SK-N-SH (cell line): ENCODE measurements at regions not wholly inside any gene's neighbourhood (a gene's known extent, or its start where the extent isn't known, plus 50 kb on each side); places are given as distances from the start of the nearest gene placed in this dataset.

Source experiments
- CTCF ChIA-PET: fragments of 300-600, 350-600 bp; formaldehyde crosslinking; extraction: SDS; loops from one replicate; lab custom pipeline; 2021; lab: Yijun Ruan, JAX
- POLR2A ChIA-PET: fragments of 350-600 bp; sonication (Branson Sonifier 250); formaldehyde crosslinking; extraction: SDS; loops from one replicate; lab custom pipeline; 2020; ENCODE audit warnings: antibody characterized with exemption, inconsistent platforms; lab: Yijun Ruan, JAX
- DNase-seq: peaks from one replicate; pipeline ENCODE4 v3.0.0; 2012
- H2AFZ ChIP-seq: fragments of 200-600 bp; sonication (generic); 2 replicates; pipeline ENCODE4 v1.8.1; 2016; ENCODE audit warnings: antibody characterized with exemption, mild to moderate bottlenecking, low read depth
- H3F3A ChIP-seq: fragments of 200-600 bp; sonication (generic); replicated peaks from 2 replicates; pipeline ENCODE3; 2016; ENCODE audit warnings: antibody characterized with exemption, mild to moderate bottlenecking; ENCODE audit not compliant: insufficient read depth
- H3K27ac ChIP-seq, 2 experiments: fragments of 200-500 bp in 1 of 2; fragments of 200-600 bp in 1 of 2; sonication (Bioruptor generic) in 1 of 2; sonication (generic), shearing (Covaris generic) in 1 of 2; 2 replicates each; pipeline versions ENCODE4 v1.5.1 to v1.6.1; 2014 to 2016; ENCODE audit warnings: low read depth in 2 of 2, inconsistent platforms in 1 of 2, low read length in 1 of 2, mild to moderate bottlenecking in 1 of 2, mixed read lengths in 1 of 2
- H3K27me3 ChIP-seq: fragments of 200-600 bp; sonication (generic), shearing (Covaris generic); 2 replicates; pipeline ENCODE4 v1.6.1; 2016; ENCODE audit warnings: mixed run types; ENCODE audit not compliant: insufficient read depth
- H3K36me3 ChIP-seq, 2 experiments: fragments of 200-500 bp in 1 of 2; fragments of 200-600 bp in 1 of 2; sonication (Bioruptor generic) in 1 of 2; sonication (generic) in 1 of 2; replicated peaks in 1 of 2; 2 replicates each; pipeline versions ENCODE3 to v1.5.1; 2014 to 2016; ENCODE audit warnings: low read length in 1 of 2, mild to moderate bottlenecking in 1 of 2; ENCODE audit not compliant: insufficient read depth in 2 of 2, control insufficient read depth in 1 of 2
- H3K4me1 ChIP-seq, 2 experiments: fragments of 200-500 bp in 1 of 2; fragments of 200-600 bp in 1 of 2; sonication (Bioruptor generic) in 1 of 2; sonication (generic), shearing (Covaris generic) in 1 of 2; 2 replicates each; pipeline versions ENCODE4 v1.5.1 to v1.6.1; 2014 to 2016; ENCODE audit warnings: low read depth in 1 of 2, low read length in 1 of 2, mixed run types in 1 of 2; ENCODE audit not compliant: insufficient read depth in 2 of 2, control insufficient read depth in 1 of 2
- H3K4me2 ChIP-seq: fragments of 200-600 bp; sonication (generic), shearing (Covaris generic); 2 replicates; pipeline ENCODE4 v1.6.1; 2017; ENCODE audit warnings: mixed run types
- H3K4me3 ChIP-seq, 2 experiments: fragments of 200-500 bp in 1 of 2; fragments of 200-600 bp in 1 of 2; sonication (Bioruptor generic) in 1 of 2; sonication (generic), shearing (Covaris generic) in 1 of 2; 2 replicates each; pipeline versions ENCODE4 v1.5.1 to v1.8.1; 2014 to 2016; ENCODE audit warnings: low read depth in 2 of 2, inconsistent platforms in 1 of 2, low read length in 1 of 2, mild to moderate bottlenecking in 1 of 2, mixed read lengths in 1 of 2, moderate library complexity in 1 of 2
- H3K79me2 ChIP-seq: fragments of 200-600 bp; sonication (generic); 2 replicates; pipeline ENCODE4 v1.8.1; 2017; ENCODE audit warnings: mild to moderate bottlenecking; ENCODE audit not compliant: insufficient read depth
- H3K9ac ChIP-seq: fragments of 200-600 bp; sonication (generic); 2 replicates; pipeline ENCODE4 v1.6.1; 2017; ENCODE audit warnings: mixed run types
- H3K9me2 ChIP-seq: fragments of 200-600 bp; sonication (generic); 2 replicates; pipeline ENCODE4 v1.6.1; 2017; ENCODE audit warnings: mixed run types
- H3K9me3 ChIP-seq: fragments of 200-600 bp; sonication (generic); 2 replicates; pipeline ENCODE4 v1.6.1; 2017; ENCODE audit warnings: mixed run types, mild to moderate bottlenecking, moderate library complexity
- H4K20me1 ChIP-seq: fragments of 200-600 bp; sonication (generic); 2 replicates; pipeline ENCODE4 v1.6.1; 2017; ENCODE audit warnings: mild to moderate bottlenecking, mixed run types; ENCODE audit not compliant: insufficient read depth
- CHD2 ChIP-seq: fragments of 150-350 bp; IDR thresholded peaks from 2 replicates; pipeline ENCODE4 v1.6.1; 2018; ENCODE audit warnings: low read length; ENCODE audit not compliant: partially characterized antibody
- CTCF ChIP-seq: fragments of 200-600 bp; sonication (generic); IDR thresholded peaks from 2 replicates; pipeline ENCODE4 v1.6.1; 2017; ENCODE audit warnings: antibody characterized with exemption, mild to moderate bottlenecking, moderate library complexity
- ELF1 ChIP-seq: IDR thresholded peaks from 2 replicates; pipeline ENCODE4 v1.4.0; 2012
- EZH2phosphoT487 ChIP-seq: fragments of 200-600 bp; sonication (generic); IDR thresholded peaks from 2 replicates; pipeline ENCODE4 v1.6.1; 2017; ENCODE audit warnings: low read depth, mixed run types, mild to moderate bottlenecking, antibody characterized with exemption, moderate library complexity, borderline replicate concordance
- FOSL2 ChIP-seq: IDR thresholded peaks from 2 replicates; pipeline ENCODE4 v1.4.0; 2012; ENCODE audit warnings: low read depth, mild to moderate bottlenecking, moderate library complexity, borderline replicate concordance
- FOXM1 ChIP-seq: IDR thresholded peaks from 2 replicates; pipeline ENCODE4 v1.4.0; 2012; ENCODE audit warnings: low read depth, mild to moderate bottlenecking
- GABPA ChIP-seq: IDR thresholded peaks from 2 replicates; pipeline ENCODE4 v1.4.0; 2012; ENCODE audit warnings: low read depth, mild to moderate bottlenecking
- MAX ChIP-seq: IDR thresholded peaks from 2 replicates; pipeline ENCODE4 v1.4.0; 2012; ENCODE audit warnings: low read depth
- MEF2A ChIP-seq: IDR thresholded peaks from 2 replicates; pipeline ENCODE4 v1.4.0; 2012; ENCODE audit warnings: low read depth, borderline replicate concordance
- MXI1 ChIP-seq: IDR thresholded peaks from 2 replicates; pipeline ENCODE4 v1.6.1; 2012; ENCODE audit warnings: mild to moderate bottlenecking, low read depth, low read length, improper control_type of control experiment
- NRF1 ChIP-seq: IDR thresholded peaks from 2 replicates; pipeline ENCODE4 v1.6.1; 2012; ENCODE audit warnings: low read depth, mild to moderate bottlenecking, low read length
- POLR2AphosphoS5 ChIP-seq: IDR thresholded peaks from 2 replicates; pipeline ENCODE4 v1.6.1; 2012; ENCODE audit warnings: low read depth, low read length
- REST ChIP-seq: IDR thresholded peaks from 2 replicates; pipeline ENCODE4 v1.6.1; 2012; ENCODE audit warnings: mild to moderate bottlenecking, low read depth, low read length, moderate library complexity
- RXRA ChIP-seq: IDR thresholded peaks from 2 replicates; pipeline ENCODE4 v1.4.0; 2012; ENCODE audit warnings: low read depth, mild to moderate bottlenecking, borderline replicate concordance
- SIN3A ChIP-seq: IDR thresholded peaks from 2 replicates; pipeline ENCODE4 v1.6.1; 2012; ENCODE audit warnings: low read depth, mild to moderate bottlenecking, low read length, moderate library complexity, borderline replicate concordance
- TCF12 ChIP-seq: IDR thresholded peaks from 2 replicates; pipeline ENCODE4 v1.4.0; 2012
- USF1 ChIP-seq: IDR thresholded peaks from 2 replicates; pipeline ENCODE4 v1.4.0; 2012; ENCODE audit warnings: low read depth, borderline replicate concordance
- USF2 ChIP-seq: fragments of 150-350 bp; IDR thresholded peaks from 2 replicates; pipeline ENCODE4 v1.6.1; 2017; ENCODE audit warnings: antibody characterized with exemption, low read length, low read depth, borderline replicate concordance
- WGBS: methylation state at CpG from one replicate; pipeline ENCODE4 v1.1.6; 2017; ENCODE audit warnings: low lambda C conversion rate; 5-methylcytosine and 5-hydroxymethylcytosine counted together

- Histone ChIP-seq H3K9me3 (no peaks in the 10 kb centered on the region), H3F3A (no peaks in the 10 kb centered on the region), H3K4me1 (no peaks in the 10 kb centered on the region), H3K4me2 (no peak overlapping the region), H2AFZ (no peak overlapping the region), H3K9ac (no peak overlapping the region), H4K20me1 (no peaks in the 10 kb centered on the region), H3K79me2 (no peaks in the 10 kb centered on the region), H3K4me3 (no peak overlapping the region), H3K9me2 (no peaks in the 10 kb centered on the region), H3K36me3 (no peaks in the 10 kb centered on the region), H3K27me3 (no peaks in the 10 kb centered on the region), H3K27ac (no peak overlapping the region)
- no peak for DNase-seq
- 16% methylated on average over 3 of the region's 3 CpGs for WGBS
- TF ChIP-seq NRF1 = no peak
- no peak for TF ChIP-seq SIN3A
- no peak for TF ChIP-seq MEF2A
- no peak for TF ChIP-seq MXI1
- TF ChIP-seq RXRA = no peak
- TF ChIP-seq POLR2AphosphoS5 = no peak
- no peak for TF ChIP-seq FOXM1
- no peak for TF ChIP-seq CTCF
- TF ChIP-seq USF1 = no peak
- ChIA-PET CTCF (no interaction called here), POLR2A (no interaction called here)
These were observed 541.0 kb downstream of the ZWINT start for GRCh38 chr10:55820071-55820470.

- no peak overlapping the region for H3K4me2 ChIP-seq
- H3K4me3 ChIP-seq = no peak overlapping the region
- no peaks in the 10 kb centered on the region for H3K4me1 ChIP-seq
- H3K9me3 ChIP-seq = no peaks in the 10 kb centered on the region
- no peaks in the 10 kb centered on the region for H4K20me1 ChIP-seq
- H3K79me2 ChIP-seq = no peaks in the 10 kb centered on the region
- no peak overlapping the region for H2AFZ ChIP-seq
- ChIA-PET POLR2A (no interaction called here), CTCF (no interaction called here)
- 0% methylated on average over 1 of the region's 4 CpGs for WGBS
- H3K9me2 ChIP-seq = no peaks in the 10 kb centered on the region
- no peak overlapping the region for H3K27ac ChIP-seq
- no peak overlapping the region for H3K9ac ChIP-seq
- no peaks in the 10 kb centered on the region for H3F3A ChIP-seq
- H3K36me3 ChIP-seq = no peaks in the 10 kb centered on the region
- no peaks in the 10 kb centered on the region for H3K27me3 ChIP-seq
- DNase-seq = no peak
- no peak for TF ChIP-seq CHD2
- TF ChIP-seq REST = no peak
- TF ChIP-seq USF2 = no peak
- TF ChIP-seq TCF12 = no peak
- TF ChIP-seq RXRA = no peak
- TF ChIP-seq FOSL2 = no peak
- no peak for TF ChIP-seq NRF1
- TF ChIP-seq CTCF = no peak
- no peak for TF ChIP-seq MXI1
- TF ChIP-seq GABPA = no peak
- no peak for TF ChIP-seq ELF1
- TF ChIP-seq EZH2phosphoT487 = no peak
- TF ChIP-seq MAX = no peak
These were observed 547.4 kb downstream of the ZWINT start for GRCh38 chr10:55813451-55814170.
